ENCODE measurements at regions not wholly inside any gene's neighbourhood (a gene's known extent, or its start where the extent isn't known, plus 50 kb on each side); places are given as distances from the start of the nearest gene placed in this dataset.

GRCh38 chr5:106121972-106122605 is 1548.6 kb downstream of the EFNA5 start:
- no peak for TF ChIP-seq GATA2 (IDR thresholded peaks at IDR 0.05; ENCODE audit: low read depth, low read length)
- TF ChIP-seq GATA3 (IDR thresholded peaks at IDR 0.05; ENCODE audit: low read depth, low read length): no peak
